SK-N-MC (cell line): ENCODE measurements at regions not wholly inside any gene's neighbourhood (a gene's known extent, or its start where the extent isn't known, plus 50 kb on each side); places are given as distances from the start of the nearest gene placed in this dataset.

Experiments used
- DNase-seq: peaks from one replicate; pipeline ENCODE4 v3.0.0-alpha.2; 2011; ENCODE audit warnings: low read depth, low spot score
- H3K27ac ChIP-seq: fragments of 200-600 bp; sonication (generic); 2 replicates; pipeline ENCODE4 v1.5.1; 2016; ENCODE audit warnings: mixed run types
- H3K36me3 ChIP-seq: fragments of 200-600 bp; sonication (generic); 2 replicates; pipeline ENCODE4 v1.6.1; 2017; ENCODE audit warnings: antibody characterized with exemption, low read length, mixed read lengths; ENCODE audit not compliant: insufficient read depth
- H3K4me3 ChIP-seq: fragments of 200-600 bp; sonication (generic); 2 replicates; pipeline ENCODE4 v1.5.1; 2016
- H3K9ac ChIP-seq: fragments of 200-600 bp; sonication (generic); 2 replicates; pipeline ENCODE4 v1.8.0; 2017; ENCODE audit warnings: mixed run types, mixed read lengths; ENCODE audit not compliant: insufficient read length
- H3K9me3 ChIP-seq: fragments of 200-600 bp; sonication (generic); 2 replicates; pipeline ENCODE4 v1.6.1; 2017; ENCODE audit warnings: low read depth, mild to moderate bottlenecking, antibody characterized with exemption, low read length, moderate library complexity, mixed read lengths
- EZH2 ChIP-seq: fragments of 200-600 bp; sonication (generic); IDR thresholded peaks from one replicate; pipeline ENCODE4 v1.6.1; 2017; ENCODE audit warnings: antibody characterized with exemption
- FOXP2 ChIP-seq: optimal IDR thresholded peaks from 2 replicates; pipeline ENCODE3; 2011; ENCODE audit warnings: mild to moderate bottlenecking, moderate library complexity; ENCODE audit not compliant: insufficient read depth; ENCODE audit errors: extremely low read length, control extremely low read depth
- POLR2AphosphoS5 ChIP-seq: IDR thresholded peaks from 2 replicates; pipeline ENCODE4 v1.6.1; 2012; ENCODE audit warnings: mild to moderate bottlenecking, low read depth, low read length, borderline replicate concordance

DNA sequence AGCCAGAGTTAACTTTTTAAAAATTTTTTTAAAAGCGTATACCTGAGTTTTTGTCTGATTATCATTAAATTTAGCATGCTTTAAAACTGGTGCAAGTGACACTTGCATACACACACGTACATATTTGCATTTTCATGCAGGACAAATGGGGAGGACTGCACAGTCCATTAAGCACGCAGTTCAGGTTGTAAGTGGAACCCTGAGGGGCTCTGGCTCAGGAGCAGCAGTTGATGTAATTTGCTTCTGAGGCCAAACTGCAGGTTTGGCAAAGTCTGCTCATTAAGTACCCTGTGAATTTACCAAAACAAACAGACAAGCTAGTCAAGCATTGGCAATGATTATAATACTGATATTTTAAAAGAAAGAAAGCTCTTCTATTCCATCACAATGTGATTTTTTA lies 215.8 kb upstream of the PFKP start:
- Histone ChIP-seq H3K9ac (no peak overlapping the region), H3K27ac (peak overlapping the region; percentile 80), H3K9me3 (no peaks in the 10 kb centered on the region), H3K36me3 (no peaks in the 10 kb centered on the region), H3K4me3 (peak overlapping the region; percentile 25)
- no peak for TF ChIP-seq EZH2
- no peak for TF ChIP-seq POLR2AphosphoS5
- no peak for TF ChIP-seq FOXP2
- DNase-seq, result no peak

DNA sequence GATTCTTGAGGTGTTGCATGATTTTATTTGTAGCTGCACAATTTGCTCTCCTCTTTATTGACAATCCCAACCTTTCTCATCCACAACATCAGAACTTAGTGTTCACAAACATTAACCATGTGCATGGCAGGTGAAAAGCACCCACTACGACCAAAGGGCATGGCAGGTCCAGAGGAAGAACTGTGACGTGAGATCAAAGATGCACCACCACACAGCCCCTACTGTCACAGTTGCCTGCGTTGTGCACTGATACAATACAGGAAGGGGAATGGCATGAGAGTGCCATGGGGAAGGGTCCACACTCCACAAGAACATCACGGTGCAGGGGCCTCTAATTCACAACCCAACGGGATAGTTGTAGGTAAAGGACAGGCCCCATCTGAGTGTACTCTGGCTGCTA lies 217.1 kb upstream of the PFKP start:
- no peak overlapping the region for H3K27ac ChIP-seq
- no peak overlapping the region for H3K9ac ChIP-seq
- DNase-seq, result no peak
- no peaks in the 10 kb centered on the region for H3K36me3 ChIP-seq
- no peak overlapping the region for H3K4me3 ChIP-seq
- no peak for TF ChIP-seq FOXP2
- TF ChIP-seq POLR2AphosphoS5, result no peak
- no peak for TF ChIP-seq EZH2
- H3K9me3 ChIP-seq, result no peaks in the 10 kb centered on the region

DNA sequence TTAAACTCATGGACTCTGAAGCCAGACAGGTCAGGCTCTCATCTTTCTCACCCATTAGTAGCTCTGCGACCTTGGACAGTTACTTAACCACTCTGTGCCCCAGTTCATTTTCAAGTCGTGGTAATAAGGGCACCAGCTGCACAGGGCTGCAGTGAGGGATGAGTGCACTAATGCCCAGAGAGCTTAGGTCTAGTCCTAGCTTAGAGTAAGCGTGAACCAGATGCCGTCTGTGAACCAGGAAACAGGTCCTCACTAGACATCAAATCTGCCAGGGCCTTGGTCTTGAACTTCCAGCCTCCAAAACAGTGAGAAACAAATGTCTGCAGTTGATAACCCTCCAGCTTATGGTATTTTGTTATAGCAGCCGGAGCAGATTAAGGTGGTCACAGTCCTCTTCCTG lies 222.4 kb upstream of the PFKP start:
- DNase-seq, result no peak
- H3K36me3 ChIP-seq, result no peaks in the 10 kb centered on the region
- no peak for TF ChIP-seq EZH2
- TF ChIP-seq POLR2AphosphoS5, result no peak
- TF ChIP-seq FOXP2, result no peak
- no peak overlapping the region for H3K4me3 ChIP-seq
- H3K9ac ChIP-seq, result no peak overlapping the region
- no peaks in the 10 kb centered on the region for H3K9me3 ChIP-seq
- H3K27ac ChIP-seq, result no peak overlapping the region

DNA sequence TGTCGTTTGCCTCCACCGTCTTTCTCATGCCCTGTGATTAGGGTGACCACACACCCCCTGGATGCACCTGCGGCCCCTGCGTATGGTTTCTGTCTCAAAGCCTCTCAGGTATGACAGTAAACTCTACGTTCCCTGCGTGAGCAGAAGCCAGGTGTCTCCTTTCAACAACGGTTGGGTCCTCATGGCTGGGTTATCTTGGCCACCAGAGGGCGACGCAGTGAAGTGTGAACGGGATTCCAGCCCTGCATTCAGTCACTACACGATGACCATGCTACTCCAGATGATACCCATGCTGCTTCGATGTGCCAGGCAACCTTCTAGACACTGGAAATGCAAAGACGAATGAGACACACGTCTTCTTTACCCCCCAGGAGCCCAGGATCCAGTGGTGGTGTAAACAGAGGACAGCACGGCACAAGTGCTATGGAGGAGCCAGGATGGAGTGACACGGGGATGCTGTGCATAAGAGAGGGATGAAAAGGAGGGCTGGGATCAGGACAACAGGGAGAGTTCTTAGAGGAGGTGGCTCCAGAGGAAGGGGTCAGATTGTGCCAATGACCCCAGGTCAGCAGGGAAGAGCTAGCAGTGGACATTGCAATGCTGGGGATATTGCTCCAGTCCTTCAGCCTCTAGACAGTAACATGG lies 228.1 kb upstream of the PFKP start:
- Histone ChIP-seq H3K9me3 (no peaks in the 10 kb centered on the region), H3K4me3 (no peak overlapping the region), H3K9ac (no peak overlapping the region), H3K36me3 (no peaks in the 10 kb centered on the region), H3K27ac (no peak overlapping the region)
- TF ChIP-seq FOXP2 (no peak), POLR2AphosphoS5 (no peak), EZH2 (no peak)
- no peak for DNase-seq

GRCh38 chr10:2837674-2838073 lies 229.7 kb upstream of the PFKP start:
- H3K27ac ChIP-seq, result no peak overlapping the region
- no peak overlapping the region for H3K4me3 ChIP-seq
- no peak for DNase-seq
- no peak overlapping the region for H3K9ac ChIP-seq
- no peaks in the 10 kb centered on the region for H3K36me3 ChIP-seq
- TF ChIP-seq FOXP2 (no peak), EZH2 (no peak), POLR2AphosphoS5 (no peak)
- no peaks in the 10 kb centered on the region for H3K9me3 ChIP-seq

- H3K4me3 ChIP-seq, result no peak overlapping the region
- H3K36me3 ChIP-seq, result no peaks in the 10 kb centered on the region
- no peaks in the 10 kb centered on the region for H3K9me3 ChIP-seq
- no peak overlapping the region for H3K27ac ChIP-seq
- TF ChIP-seq FOXP2, result no peak
- TF ChIP-seq EZH2, result no peak
- H3K9ac ChIP-seq, result no peak overlapping the region
- DNase-seq, result no peak
These were observed 230.3 kb upstream of the PFKP start for GRCh38 chr10:2836921-2837662.

- no peak for DNase-seq
- Histone ChIP-seq H3K27ac (no peak overlapping the region), H3K36me3 (no peaks in the 10 kb centered on the region), H3K9me3 (no peaks in the 10 kb centered on the region), H3K4me3 (no peak overlapping the region), H3K9ac (no peak overlapping the region)
- TF ChIP-seq FOXP2, result no peak
- no peak for TF ChIP-seq EZH2
- no peak for TF ChIP-seq POLR2AphosphoS5
These were observed 233.1 kb upstream of the PFKP start for GRCh38 chr10:2834214-2834613.

GRCh38 chr10:2831509-2831908 lies 235.8 kb upstream of the PFKP start:
- no peak overlapping the region for H3K4me3 ChIP-seq
- H3K36me3 ChIP-seq, result no peaks in the 10 kb centered on the region
- no peak for DNase-seq
- H3K9ac ChIP-seq, result no peak overlapping the region
- H3K27ac ChIP-seq, result no peak overlapping the region
- no peak for TF ChIP-seq POLR2AphosphoS5
- no peak for TF ChIP-seq FOXP2
- no peak for TF ChIP-seq EZH2
- H3K9me3 ChIP-seq, result no peaks in the 10 kb centered on the region
